H1 (cell line): ENCODE measurements at regions not wholly inside any gene's neighbourhood (a gene's known extent, or its start where the extent isn't known, plus 50 kb on each side); places are given as distances from the start of the nearest gene placed in this dataset.

Source experiments
- CTCF ChIA-PET: fragments of 300-600 bp; sonication (Branson Sonifier 250); formaldehyde crosslinking; loops from one replicate; lab custom pipeline; 2021; ENCODE audit not compliant: partially characterized antibody; lab: Charles Lee
- POLR2A ChIA-PET: fragments of 300-600 bp; sonication (Branson Sonifier 250); formaldehyde crosslinking; loops from one replicate; lab custom pipeline; 2021; ENCODE audit warnings: inconsistent platforms; ENCODE audit not compliant: partially characterized antibody; lab: Charles Lee
- DNase-seq, 2 experiments: peaks; one replicate each; pipeline versions ENCODE4 v3.0.0 to v3.0.0-alpha.2; 2010 to 2022; ENCODE audit warnings: low spot score in 2 of 2, low read depth in 1 of 2, mixed read lengths in 1 of 2
- FAIRE-seq: peaks from 2 replicates; lab custom pipeline; 2011; peaks lifted over from hg19 to GRCh38; lab: Jason Lieb, UNC
- H2AFZ ChIP-seq: 2 replicates; pipeline ENCODE4 v1.8.1; 2012; ENCODE audit warnings: low read length, inconsistent platforms
- H2AK5ac ChIP-seq: 2 replicates; pipeline ENCODE4 v1.6.1; 2013; ENCODE audit warnings: low read depth, low read length
- H2BK120ac ChIP-seq: replicated peaks from 2 replicates; pipeline ENCODE3; 2013; ENCODE audit warnings: low read depth, low read length, inconsistent platforms
- H2BK12ac ChIP-seq: 2 replicates; pipeline ENCODE4 v1.6.1; 2013; ENCODE audit warnings: low read depth, low read length
- H2BK15ac ChIP-seq: 2 replicates; pipeline ENCODE4 v1.6.1; 2013; ENCODE audit warnings: low read length
- H2BK20ac ChIP-seq: 2 replicates; pipeline ENCODE4 v1.6.1; 2013; ENCODE audit warnings: low read length
- H2BK5ac ChIP-seq: 2 replicates; pipeline ENCODE4 v1.6.1; 2013; ENCODE audit warnings: low read depth, low read length
- H3K14ac ChIP-seq: 2 replicates; pipeline ENCODE4 v1.6.1; 2013; ENCODE audit warnings: inconsistent platforms; ENCODE audit not compliant: insufficient read length
- H3K18ac ChIP-seq: 2 replicates; pipeline ENCODE4 v1.6.1; 2013; ENCODE audit warnings: low read length; ENCODE audit errors: extremely low read depth
- H3K23ac ChIP-seq: 2 replicates; pipeline ENCODE4 v1.6.1; 2013; ENCODE audit warnings: inconsistent platforms; ENCODE audit not compliant: insufficient read length
- H3K23me2 ChIP-seq: 2 replicates; pipeline ENCODE4 v1.6.1; 2013; ENCODE audit warnings: low read depth, low read length
- H3K27ac ChIP-seq: 2 replicates; pipeline ENCODE4 v1.6.1; 2011; ENCODE audit warnings: low read depth, low read length, inconsistent platforms
- H3K27me3 ChIP-seq, 4 experiments: replicated peaks in 1 of 4; 1 replicate in 1 of 4; 2 replicates in 3 of 4; pipeline versions ENCODE4 v1.6.1 to v1.8.1; 2011 to 2013; ENCODE audit warnings: low read length in 3 of 4, mild to moderate bottlenecking in 3 of 4, inconsistent platforms in 2 of 4, mixed read lengths in 2 of 4, moderate library complexity in 1 of 4; ENCODE audit not compliant: control insufficient read depth in 3 of 4, insufficient read depth in 3 of 4; ENCODE audit errors: extremely low read depth in 1 of 4
- H3K36me3 ChIP-seq, 4 experiments: 2 replicates each; pipeline versions ENCODE4 v1.6.1 to v1.8.1; 2011 to 2013; ENCODE audit warnings: mild to moderate bottlenecking in 4 of 4, low read length in 3 of 4, moderate library complexity in 2 of 4, control low read depth in 1 of 4, inconsistent platforms in 1 of 4; ENCODE audit not compliant: insufficient read depth in 4 of 4, control insufficient read depth in 2 of 4
- H3K4ac ChIP-seq: replicated peaks from 2 replicates; pipeline ENCODE3; 2013; ENCODE audit warnings: low read length, low read depth, mixed read lengths, inconsistent platforms; ENCODE audit not compliant: insufficient read length
- H3K4me1 ChIP-seq, 4 experiments: replicated peaks in 1 of 4; 1 replicate in 1 of 4; 2 replicates in 3 of 4; pipeline versions ENCODE4 v1.6.1 to v1.8.1; 2011 to 2013; ENCODE audit warnings: low read length in 3 of 4, inconsistent platforms in 2 of 4, mixed read lengths in 1 of 4; ENCODE audit not compliant: insufficient read depth in 4 of 4, control insufficient read depth in 3 of 4
- H3K4me2 ChIP-seq, 2 experiments: 2 replicates each; pipeline versions ENCODE4 v1.6.1 to v1.8.1; 2011 to 2013; ENCODE audit warnings: low read depth in 2 of 2, low read length in 2 of 2, control low read depth in 1 of 2, inconsistent platforms in 1 of 2, mild to moderate bottlenecking in 1 of 2; ENCODE audit not compliant: insufficient read depth in 1 of 2
- H3K4me3 ChIP-seq, 4 experiments: fragments of 200-600, 300-600 bp in 1 of 4; sonication (generic), shearing (Covaris generic), sonication (Bioruptor Twin) in 1 of 4; 2 replicates each; pipeline versions ENCODE4 v1.5.1 to v1.8.1; 2011 to 2016; ENCODE audit warnings: low read length in 4 of 4, low read depth in 3 of 4, control low read depth in 2 of 4, inconsistent platforms in 2 of 4, mild to moderate bottlenecking in 2 of 4, mixed read lengths in 1 of 4, moderate library complexity in 1 of 4; ENCODE audit not compliant: insufficient read depth in 2 of 4; ENCODE audit errors: extremely low read depth in 1 of 4
- H3K56ac ChIP-seq: replicated peaks from 2 replicates; pipeline ENCODE3; 2013; ENCODE audit warnings: low read depth, mild to moderate bottlenecking, mixed read lengths, low read length, inconsistent platforms; ENCODE audit not compliant: insufficient read length
- H3K79me1 ChIP-seq: 2 replicates; pipeline ENCODE4 v1.6.1; 2013; ENCODE audit warnings: low read depth, low read length, control low read depth
- H3K79me2 ChIP-seq, 2 experiments: 2 replicates each; pipeline versions ENCODE4 v1.6.1 to v1.8.1; 2012 to 2013; ENCODE audit warnings: low read length in 2 of 2, mild to moderate bottlenecking in 2 of 2, inconsistent platforms in 1 of 2; ENCODE audit not compliant: insufficient read depth in 2 of 2, control insufficient read depth in 1 of 2
- H3K9ac ChIP-seq, 4 experiments: replicated peaks in 1 of 4; 1 replicate in 1 of 4; 2 replicates in 3 of 4; pipeline versions ENCODE4 v1.6.1 to v1.8.1; 2011 to 2013; ENCODE audit warnings: low read depth in 3 of 4, low read length in 3 of 4, control low read depth in 2 of 4, mild to moderate bottlenecking in 2 of 4, moderate library complexity in 2 of 4, inconsistent platforms in 1 of 4; ENCODE audit errors: extremely low read depth in 1 of 4
- H3K9me3 ChIP-seq, 2 experiments: 2 replicates each; pipeline versions ENCODE4 v1.6.1 to v1.8.1; 2012 to 2013; ENCODE audit warnings: mild to moderate bottlenecking in 2 of 2, moderate library complexity in 2 of 2, control low read depth in 1 of 2, inconsistent platforms in 1 of 2, low read depth in 1 of 2, low read length in 1 of 2, mixed read lengths in 1 of 2; ENCODE audit not compliant: insufficient read depth in 2 of 2
- H4K20me1 ChIP-seq, 2 experiments: replicated peaks in 1 of 2; 2 replicates each; pipeline versions ENCODE3 to v1.8.1; 2011 to 2013; ENCODE audit warnings: inconsistent platforms in 2 of 2, low read length in 2 of 2, mild to moderate bottlenecking in 1 of 2; ENCODE audit not compliant: insufficient read depth in 2 of 2, control insufficient read depth in 1 of 2
- H4K5ac ChIP-seq: 2 replicates; pipeline ENCODE4 v1.6.1; 2013; ENCODE audit warnings: low read length, low read depth, mixed read lengths, inconsistent platforms; ENCODE audit not compliant: insufficient read length
- H4K8ac ChIP-seq: 2 replicates; pipeline ENCODE4 v1.8.0; 2013; ENCODE audit warnings: mild to moderate bottlenecking, moderate library complexity, low read length, inconsistent platforms; ENCODE audit not compliant: insufficient read depth; ENCODE audit errors: extremely low read depth
- H4K91ac ChIP-seq: replicated peaks from 2 replicates; pipeline ENCODE3; 2013; ENCODE audit warnings: low read length, mixed read lengths, inconsistent platforms; ENCODE audit not compliant: insufficient read length
- WGBS, 2 experiments: shearing (Covaris generic) in 1 of 2; methylation state at CpG; one replicate each; pipeline versions ENCODE4 v1.1.6 to v1.1.7; 2013 to 2015; ENCODE audit warnings: low lambda C conversion rate in 2 of 2, mixed read lengths in 2 of 2, inconsistent platforms in 1 of 2, low coverage in 1 of 2, missing lambda C conversion rate in 1 of 2; ENCODE audit not compliant: insufficient replicate concordance in 2 of 2, insufficient coverage in 1 of 2, insufficient read length in 1 of 2; ENCODE audit errors: extremely low coverage in 1 of 2, missing lambda C conversion rate in 1 of 2; 5-methylcytosine and 5-hydroxymethylcytosine counted together
- TF ChIP-seq, protein P1 (sequence below): fragments of 300-600 bp; sonication (generic); IDR thresholded peaks from 2 replicates; pipeline ENCODE4 v1.7.1; 2012; ENCODE audit warnings: low read length, moderate library complexity, mild to moderate bottlenecking, inconsistent platforms; ENCODE audit not compliant: insufficient replicate concordance

DNA sequence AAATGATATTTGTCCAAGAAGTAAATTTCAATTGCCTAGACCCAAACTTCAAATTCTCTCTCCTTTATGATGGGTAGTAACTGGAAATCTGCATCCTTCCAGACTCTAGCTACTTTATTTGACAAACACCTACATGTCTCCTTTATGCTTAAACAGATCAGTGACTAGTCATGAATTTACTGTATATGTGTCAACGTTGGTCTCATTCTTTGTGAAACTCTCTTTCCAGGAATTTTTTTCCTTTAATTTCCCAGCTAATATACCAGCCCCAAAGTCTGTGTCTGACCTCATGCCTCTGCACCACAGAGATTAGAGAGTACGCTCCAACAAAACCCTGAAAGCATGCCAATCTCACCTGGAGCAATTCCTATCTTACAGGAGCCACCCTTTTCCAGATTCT lies 811.2 kb upstream of the NCAM2 start:
- H3K23ac ChIP-seq: no peak overlapping the region
- H4K5ac ChIP-seq: no peak overlapping the region
- no peak overlapping the region for H2BK15ac ChIP-seq
- H3K79me1 ChIP-seq: no peaks in the 10 kb centered on the region
- no peaks in the 10 kb centered on the region for H4K20me1 ChIP-seq
- H3K4me3 ChIP-seq: no peak overlapping the region
- H3K9ac ChIP-seq: no peak overlapping the region
- H3K4ac ChIP-seq: no peak overlapping the region
- H3K23me2 ChIP-seq: no peaks in the 10 kb centered on the region
- H3K18ac ChIP-seq: no peak overlapping the region
- no peaks in the 10 kb centered on the region for H3K4me1 ChIP-seq
- H2BK120ac ChIP-seq: no peak overlapping the region
- H4K8ac ChIP-seq: no peak overlapping the region
- FAIRE-seq (no peak), DNase-seq (no peak)
- no peak overlapping the region for H3K27ac ChIP-seq
- no peak overlapping the region for H2BK12ac ChIP-seq
- POLR2A ChIA-PET: no interaction called here
- no peak overlapping the region for H3K14ac ChIP-seq
- no peak overlapping the region for H2BK5ac ChIP-seq
- H3K4me2 ChIP-seq: no peak overlapping the region
- H3K9me3 ChIP-seq: 0 out of 4 replicates have a peak, but pooled peaks cover 0 to 8% of the 10 kb centered on the region in 2 experiments
- no peaks in the 10 kb centered on the region for H3K79me2 ChIP-seq
- no peak overlapping the region for H2BK20ac ChIP-seq
- H2AFZ ChIP-seq: no peak overlapping the region
- no peaks in the 10 kb centered on the region for H3K27me3 ChIP-seq
- H4K91ac ChIP-seq: no peak overlapping the region
- H3K36me3 ChIP-seq: no peaks in the 10 kb centered on the region
- CTCF ChIA-PET: no interaction called here
- 91% methylated on average over 2 of the region's 2 CpGs; no CpG with 5 or more reads in 1 of the 2 experiments for WGBS, 2 experiments
- H3K56ac ChIP-seq: no peak overlapping the region
- H2AK5ac ChIP-seq: no peak overlapping the region
- TF ChIP-seq, protein P1, sequence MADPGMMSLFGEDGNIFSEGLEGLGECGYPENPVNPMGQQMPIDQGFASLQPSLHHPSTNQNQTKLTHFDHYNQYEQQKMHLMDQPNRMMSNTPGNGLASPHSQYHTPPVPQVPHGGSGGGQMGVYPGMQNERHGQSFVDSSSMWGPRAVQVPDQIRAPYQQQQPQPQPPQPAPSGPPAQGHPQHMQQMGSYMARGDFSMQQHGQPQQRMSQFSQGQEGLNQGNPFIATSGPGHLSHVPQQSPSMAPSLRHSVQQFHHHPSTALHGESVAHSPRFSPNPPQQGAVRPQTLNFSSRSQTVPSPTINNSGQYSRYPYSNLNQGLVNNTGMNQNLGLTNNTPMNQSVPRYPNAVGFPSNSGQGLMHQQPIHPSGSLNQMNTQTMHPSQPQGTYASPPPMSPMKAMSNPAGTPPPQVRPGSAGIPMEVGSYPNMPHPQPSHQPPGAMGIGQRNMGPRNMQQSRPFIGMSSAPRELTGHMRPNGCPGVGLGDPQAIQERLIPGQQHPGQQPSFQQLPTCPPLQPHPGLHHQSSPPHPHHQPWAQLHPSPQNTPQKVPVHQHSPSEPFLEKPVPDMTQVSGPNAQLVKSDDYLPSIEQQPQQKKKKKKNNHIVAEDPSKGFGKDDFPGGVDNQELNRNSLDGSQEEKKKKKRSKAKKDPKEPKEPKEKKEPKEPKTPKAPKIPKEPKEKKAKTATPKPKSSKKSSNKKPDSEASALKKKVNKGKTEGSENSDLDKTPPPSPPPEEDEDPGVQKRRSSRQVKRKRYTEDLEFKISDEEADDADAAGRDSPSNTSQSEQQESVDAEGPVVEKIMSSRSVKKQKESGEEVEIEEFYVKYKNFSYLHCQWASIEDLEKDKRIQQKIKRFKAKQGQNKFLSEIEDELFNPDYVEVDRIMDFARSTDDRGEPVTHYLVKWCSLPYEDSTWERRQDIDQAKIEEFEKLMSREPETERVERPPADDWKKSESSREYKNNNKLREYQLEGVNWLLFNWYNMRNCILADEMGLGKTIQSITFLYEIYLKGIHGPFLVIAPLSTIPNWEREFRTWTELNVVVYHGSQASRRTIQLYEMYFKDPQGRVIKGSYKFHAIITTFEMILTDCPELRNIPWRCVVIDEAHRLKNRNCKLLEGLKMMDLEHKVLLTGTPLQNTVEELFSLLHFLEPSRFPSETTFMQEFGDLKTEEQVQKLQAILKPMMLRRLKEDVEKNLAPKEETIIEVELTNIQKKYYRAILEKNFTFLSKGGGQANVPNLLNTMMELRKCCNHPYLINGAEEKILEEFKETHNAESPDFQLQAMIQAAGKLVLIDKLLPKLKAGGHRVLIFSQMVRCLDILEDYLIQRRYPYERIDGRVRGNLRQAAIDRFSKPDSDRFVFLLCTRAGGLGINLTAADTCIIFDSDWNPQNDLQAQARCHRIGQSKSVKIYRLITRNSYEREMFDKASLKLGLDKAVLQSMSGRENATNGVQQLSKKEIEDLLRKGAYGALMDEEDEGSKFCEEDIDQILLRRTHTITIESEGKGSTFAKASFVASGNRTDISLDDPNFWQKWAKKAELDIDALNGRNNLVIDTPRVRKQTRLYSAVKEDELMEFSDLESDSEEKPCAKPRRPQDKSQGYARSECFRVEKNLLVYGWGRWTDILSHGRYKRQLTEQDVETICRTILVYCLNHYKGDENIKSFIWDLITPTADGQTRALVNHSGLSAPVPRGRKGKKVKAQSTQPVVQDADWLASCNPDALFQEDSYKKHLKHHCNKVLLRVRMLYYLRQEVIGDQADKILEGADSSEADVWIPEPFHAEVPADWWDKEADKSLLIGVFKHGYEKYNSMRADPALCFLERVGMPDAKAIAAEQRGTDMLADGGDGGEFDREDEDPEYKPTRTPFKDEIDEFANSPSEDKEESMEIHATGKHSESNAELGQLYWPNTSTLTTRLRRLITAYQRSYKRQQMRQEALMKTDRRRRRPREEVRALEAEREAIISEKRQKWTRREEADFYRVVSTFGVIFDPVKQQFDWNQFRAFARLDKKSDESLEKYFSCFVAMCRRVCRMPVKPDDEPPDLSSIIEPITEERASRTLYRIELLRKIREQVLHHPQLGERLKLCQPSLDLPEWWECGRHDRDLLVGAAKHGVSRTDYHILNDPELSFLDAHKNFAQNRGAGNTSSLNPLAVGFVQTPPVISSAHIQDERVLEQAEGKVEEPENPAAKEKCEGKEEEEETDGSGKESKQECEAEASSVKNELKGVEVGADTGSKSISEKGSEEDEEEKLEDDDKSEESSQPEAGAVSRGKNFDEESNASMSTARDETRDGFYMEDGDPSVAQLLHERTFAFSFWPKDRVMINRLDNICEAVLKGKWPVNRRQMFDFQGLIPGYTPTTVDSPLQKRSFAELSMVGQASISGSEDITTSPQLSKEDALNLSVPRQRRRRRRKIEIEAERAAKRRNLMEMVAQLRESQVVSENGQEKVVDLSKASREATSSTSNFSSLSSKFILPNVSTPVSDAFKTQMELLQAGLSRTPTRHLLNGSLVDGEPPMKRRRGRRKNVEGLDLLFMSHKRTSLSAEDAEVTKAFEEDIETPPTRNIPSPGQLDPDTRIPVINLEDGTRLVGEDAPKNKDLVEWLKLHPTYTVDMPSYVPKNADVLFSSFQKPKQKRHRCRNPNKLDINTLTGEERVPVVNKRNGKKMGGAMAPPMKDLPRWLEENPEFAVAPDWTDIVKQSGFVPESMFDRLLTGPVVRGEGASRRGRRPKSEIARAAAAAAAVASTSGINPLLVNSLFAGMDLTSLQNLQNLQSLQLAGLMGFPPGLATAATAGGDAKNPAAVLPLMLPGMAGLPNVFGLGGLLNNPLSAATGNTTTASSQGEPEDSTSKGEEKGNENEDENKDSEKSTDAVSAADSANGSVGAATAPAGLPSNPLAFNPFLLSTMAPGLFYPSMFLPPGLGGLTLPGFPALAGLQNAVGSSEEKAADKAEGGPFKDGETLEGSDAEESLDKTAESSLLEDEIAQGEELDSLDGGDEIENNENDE: no peak
